HEK293 (cell line): ENCODE measurements at regions not wholly inside any gene's neighbourhood (a gene's known extent, or its start where the extent isn't known, plus 50 kb on each side); places are given as distances from the start of the nearest gene placed in this dataset.

ENCODE experiments used
- CTCF ChIA-PET: fragments of 350-600 bp; formaldehyde crosslinking; extraction: SDS; loops from one replicate; lab custom pipeline; 2021; ENCODE audit warnings: antibody characterized with exemption; lab: Yijun Ruan, JAX
- POLR2A ChIA-PET: fragments of 300-600 bp; formaldehyde crosslinking; extraction: SDS; loops from one replicate; lab custom pipeline; 2020; ENCODE audit warnings: antibody characterized with exemption, inconsistent platforms; lab: Yijun Ruan, JAX
- H3K27ac ChIP-seq: fragments of 200-500 bp; sonication (Bioruptor generic); 2 replicates; pipeline ENCODE4 v1.5.1; 2014; ENCODE audit warnings: low read depth, low read length, control low read depth, inconsistent platforms; ENCODE audit errors: extremely low read depth
- H3K36me3 ChIP-seq, 2 experiments: fragments of 200-500 bp in 1 of 2; sonication (Bioruptor generic) in 1 of 2; 1 replicate in 1 of 2; 2 replicates in 1 of 2; pipeline ENCODE4 v1.5.1; 2014 to 2017; ENCODE audit warnings: inconsistent platforms in 2 of 2, low read length in 2 of 2; ENCODE audit not compliant: control insufficient read depth in 2 of 2, insufficient read depth in 1 of 2
- H3K4me1 ChIP-seq: fragments of 200-500 bp; sonication (Bioruptor generic); 2 replicates; pipeline ENCODE4 v1.5.1; 2014; ENCODE audit warnings: mild to moderate bottlenecking, low read length, inconsistent platforms; ENCODE audit not compliant: control insufficient read depth, insufficient read depth
- H3K4me3 ChIP-seq: 2 replicates; pipeline ENCODE4 v1.5.1; 2011; ENCODE audit warnings: low read depth, mild to moderate bottlenecking, control low read depth, low read length, moderate library complexity
- H3K9me3 ChIP-seq: fragments of 200-500 bp; sonication (Bioruptor generic); 2 replicates; pipeline ENCODE4 v1.5.1; 2014; ENCODE audit warnings: low read depth, low read length, inconsistent platforms; ENCODE audit not compliant: control insufficient read depth, insufficient read depth
- EGR2 ChIP-seq: fragments of 450-650 bp; formaldehyde crosslinking; IDR thresholded peaks from 2 replicates; pipeline ENCODE4 v1.5.1; 2016; ENCODE audit warnings: low read depth, missing biosample characterization, missing genetic modification characterization
- HOXA7 ChIP-seq: sonication (generic); formaldehyde crosslinking; IDR thresholded peaks from 2 replicates; pipeline ENCODE4 v1.8.1; 2022; ENCODE audit warnings: missing genetic modification reagents, borderline replicate concordance
- KLF7 ChIP-seq: fragments of 450-650 bp; formaldehyde crosslinking; IDR thresholded peaks from 2 replicates; pipeline ENCODE4 v1.5.1; 2016; ENCODE audit warnings: missing biosample characterization, missing genetic modification characterization, borderline replicate concordance
- ZNF121 ChIP-seq: fragments of 450-650 bp; formaldehyde crosslinking; IDR thresholded peaks from 2 replicates; pipeline ENCODE4 v1.5.1; 2016; ENCODE audit warnings: missing biosample characterization, missing genetic modification characterization
- ZNF140 ChIP-seq: fragments of 450-650 bp; formaldehyde crosslinking; IDR thresholded peaks from 2 replicates; pipeline ENCODE4 v1.5.1; 2016; ENCODE audit warnings: missing biosample characterization, missing genetic modification characterization
- ZNF184 ChIP-seq: fragments of 450-650 bp; IDR thresholded peaks from 2 replicates; pipeline ENCODE4 v1.5.1; 2018; ENCODE audit warnings: missing biosample characterization, mild to moderate bottlenecking, missing genetic modification characterization
- ZNF221 ChIP-seq: fragments of 450-650 bp; formaldehyde crosslinking; IDR thresholded peaks from 2 replicates; pipeline ENCODE4 v1.5.1; 2017; ENCODE audit warnings: missing biosample characterization, missing genetic modification characterization, borderline replicate concordance
- ZNF223 ChIP-seq: fragments of 450-650 bp; formaldehyde crosslinking; IDR thresholded peaks from 2 replicates; pipeline ENCODE4 v1.5.1; 2016; ENCODE audit warnings: missing biosample characterization, missing genetic modification characterization
- ZNF23 ChIP-seq: fragments of 450-650 bp; formaldehyde crosslinking; IDR thresholded peaks from 2 replicates; pipeline ENCODE4 v1.5.1; 2016; ENCODE audit warnings: missing biosample characterization, missing genetic modification characterization, borderline replicate concordance
- ZNF292 ChIP-seq: fragments of 450-650 bp; formaldehyde crosslinking; IDR thresholded peaks from 2 replicates; pipeline ENCODE4 v1.5.1; 2016; ENCODE audit warnings: low read depth, missing biosample characterization, missing genetic modification characterization, borderline replicate concordance
- ZNF302 ChIP-seq: fragments of 450-650 bp; formaldehyde crosslinking; IDR thresholded peaks from 2 replicates; pipeline ENCODE4 v1.5.1; 2016; ENCODE audit warnings: missing biosample characterization, missing genetic modification characterization, low read depth
- ZNF350 ChIP-seq: fragments of 450-650 bp; formaldehyde crosslinking; IDR thresholded peaks from 2 replicates; pipeline ENCODE4 v1.5.0; 2017; ENCODE audit warnings: missing biosample characterization, mild to moderate bottlenecking, missing genetic modification characterization
- ZNF354C ChIP-seq: fragments of 450-650 bp; formaldehyde crosslinking; IDR thresholded peaks from 2 replicates; pipeline ENCODE4 v1.5.1; 2016; ENCODE audit warnings: missing biosample characterization, missing genetic modification characterization, low read depth, borderline replicate concordance
- ZNF394 ChIP-seq: fragments of 450-650 bp; formaldehyde crosslinking; IDR thresholded peaks from 2 replicates; pipeline ENCODE4 v1.5.1; 2016; ENCODE audit warnings: missing biosample characterization, missing genetic modification characterization, mild to moderate bottlenecking, moderate library complexity, borderline replicate concordance
- ZNF404 ChIP-seq: fragments of 450-650 bp; formaldehyde crosslinking; IDR thresholded peaks from 2 replicates; pipeline ENCODE4 v1.5.1; 2017; ENCODE audit warnings: missing biosample characterization, missing genetic modification characterization
- ZNF473 ChIP-seq: fragments of 450-650 bp; formaldehyde crosslinking; IDR thresholded peaks from 2 replicates; pipeline ENCODE4 v1.5.1; 2017; ENCODE audit warnings: missing biosample characterization, missing genetic modification characterization
- ZNF549 ChIP-seq: fragments of 450-650 bp; IDR thresholded peaks from 2 replicates; pipeline ENCODE4 v1.5.1; 2018; ENCODE audit warnings: missing biosample characterization, missing genetic modification characterization, mild to moderate bottlenecking, inconsistent platforms, moderate library complexity
- ZNF555 ChIP-seq: fragments of 450-650 bp; formaldehyde crosslinking; conservative IDR thresholded peaks from 2 replicates; pipeline ENCODE4 v1.5.1; 2017; ENCODE audit warnings: missing biosample characterization, mild to moderate bottlenecking, missing genetic modification characterization, inconsistent platforms
- ZNF629 ChIP-seq: fragments of 450-650 bp; formaldehyde crosslinking; IDR thresholded peaks from 2 replicates; pipeline ENCODE4 v1.5.1; 2017; ENCODE audit warnings: missing biosample characterization, missing genetic modification characterization
- ZNF645 ChIP-seq: fragments of 450-650 bp; formaldehyde crosslinking; IDR thresholded peaks from 2 replicates; pipeline ENCODE4; 2016; ENCODE audit warnings: missing biosample characterization, missing genetic modification characterization
- ZNF76 ChIP-seq: fragments of 450-650 bp; formaldehyde crosslinking; IDR thresholded peaks from 2 replicates; pipeline ENCODE4; 2016; ENCODE audit warnings: low read depth, missing biosample characterization, missing genetic modification characterization, borderline replicate concordance
- ZNF791 ChIP-seq: fragments of 450-650 bp; formaldehyde crosslinking; IDR thresholded peaks from 2 replicates; pipeline ENCODE4 v1.5.1; 2016; ENCODE audit warnings: missing biosample characterization, missing genetic modification characterization
- ZSCAN16 ChIP-seq: fragments of 450-650 bp; formaldehyde crosslinking; IDR thresholded peaks from 2 replicates; pipeline ENCODE4 v1.5.1; 2016; ENCODE audit warnings: missing biosample characterization, missing genetic modification characterization
- TF ChIP-seq, protein P1 (sequence below): fragments of 450-650 bp; formaldehyde crosslinking; conservative IDR thresholded peaks from 2 replicates; pipeline ENCODE4 v1.5.1; 2016; ENCODE audit warnings: low read depth, missing biosample characterization, missing genetic modification characterization
- TF ChIP-seq, protein P2 (sequence below): fragments of 450-650 bp; formaldehyde crosslinking; IDR thresholded peaks from 2 replicates; pipeline ENCODE4 v1.5.1; 2016; ENCODE audit warnings: missing biosample characterization, missing genetic modification characterization
- TF ChIP-seq, protein P3 (sequence below): fragments of 450-650 bp; formaldehyde crosslinking; IDR thresholded peaks from 2 replicates; pipeline ENCODE4 v1.5.1; 2016; ENCODE audit warnings: missing biosample characterization, missing genetic modification characterization
- TF ChIP-seq, protein P4 (sequence below): fragments of 450-650 bp; formaldehyde crosslinking; IDR thresholded peaks from 2 replicates; pipeline ENCODE4 v1.5.0; 2017; ENCODE audit warnings: missing biosample characterization, missing genetic modification characterization, borderline replicate concordance

GRCh38 chr5:8633259-8633658, 764.3 kb downstream of the MTRR start:
- Histone ChIP-seq H3K4me1 (no peaks in the 10 kb centered on the region), H3K36me3 (no peaks in the 10 kb centered on the region)

DNA sequence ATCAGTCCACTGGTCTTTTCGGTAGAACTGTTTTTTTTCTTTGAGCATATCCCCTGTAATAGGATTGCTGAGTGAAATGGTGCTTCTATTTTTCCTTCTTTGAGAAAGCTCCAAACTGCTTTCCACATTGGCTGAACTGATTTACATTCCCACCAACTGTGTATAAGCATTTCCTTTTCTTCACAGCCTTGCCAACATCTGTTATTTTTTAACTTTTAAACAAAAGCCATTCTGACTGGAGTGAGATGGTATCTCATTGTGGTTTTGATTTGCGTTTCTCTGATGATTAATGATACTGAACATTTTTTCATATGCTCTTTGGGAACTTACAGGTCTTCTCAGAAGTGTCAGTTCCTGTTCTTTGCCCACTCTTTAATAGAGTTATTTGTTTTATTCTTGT, 764.7 kb downstream of the MTRR start:
- TF ChIP-seq ZNF629 (tag by site-specific recombination): no peak
- no peak for TF ChIP-seq ZNF140
- TF ChIP-seq ZNF555 (tag by site-specific recombination): no peak
- TF ChIP-seq, protein P1, sequence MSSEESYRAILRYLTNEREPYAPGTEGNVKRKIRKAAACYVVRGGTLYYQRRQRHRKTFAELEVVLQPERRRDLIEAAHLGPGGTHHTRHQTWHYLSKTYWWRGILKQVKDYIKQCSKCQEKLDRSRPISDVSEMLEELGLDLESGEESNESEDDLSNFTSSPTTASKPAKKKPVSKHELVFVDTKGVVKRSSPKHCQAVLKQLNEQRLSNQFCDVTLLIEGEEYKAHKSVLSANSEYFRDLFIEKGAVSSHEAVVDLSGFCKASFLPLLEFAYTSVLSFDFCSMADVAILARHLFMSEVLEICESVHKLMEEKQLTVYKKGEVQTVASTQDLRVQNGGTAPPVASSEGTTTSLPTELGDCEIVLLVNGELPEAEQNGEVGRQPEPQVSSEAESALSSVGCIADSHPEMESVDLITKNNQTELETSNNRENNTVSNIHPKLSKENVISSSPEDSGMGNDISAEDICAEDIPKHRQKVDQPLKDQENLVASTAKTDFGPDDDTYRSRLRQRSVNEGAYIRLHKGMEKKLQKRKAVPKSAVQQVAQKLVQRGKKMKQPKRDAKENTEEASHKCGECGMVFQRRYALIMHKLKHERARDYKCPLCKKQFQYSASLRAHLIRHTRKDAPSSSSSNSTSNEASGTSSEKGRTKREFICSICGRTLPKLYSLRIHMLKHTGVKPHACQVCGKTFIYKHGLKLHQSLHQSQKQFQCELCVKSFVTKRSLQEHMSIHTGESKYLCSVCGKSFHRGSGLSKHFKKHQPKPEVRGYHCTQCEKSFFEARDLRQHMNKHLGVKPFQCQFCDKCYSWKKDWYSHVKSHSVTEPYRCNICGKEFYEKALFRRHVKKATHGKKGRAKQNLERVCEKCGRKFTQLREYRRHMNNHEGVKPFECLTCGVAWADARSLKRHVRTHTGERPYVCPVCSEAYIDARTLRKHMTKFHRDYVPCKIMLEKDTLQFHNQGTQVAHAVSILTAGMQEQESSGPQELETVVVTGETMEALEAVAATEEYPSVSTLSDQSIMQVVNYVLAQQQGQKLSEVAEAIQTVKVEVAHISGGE: no peak
- no peak for TF ChIP-seq ZNF121 (tag by site-specific recombination)
- no peak for TF ChIP-seq HOXA7
- TF ChIP-seq ZNF221 (tag by site-specific recombination): no peak
- TF ChIP-seq ZNF473 (tag by site-specific recombination): no peak
- TF ChIP-seq ZNF292 (tag by site-specific recombination): no peak
- no peak for TF ChIP-seq ZNF791 (tag by site-specific recombination)
- no peak for TF ChIP-seq EGR2 (tag by site-specific recombination)
- TF ChIP-seq ZNF76 (tag by site-specific recombination): no peak
- TF ChIP-seq KLF7: no peak
- TF ChIP-seq, all 188 proteins: peak for 0
- H3K9me3 ChIP-seq: no peaks in the 10 kb centered on the region
- CTCF ChIA-PET: interaction anchor here (0.6 kb wide), 1 partner anchor 1701 kb away, joined by 3 read pairs; no protein-coding TSS in a partner anchor
- H3K4me1 ChIP-seq: no peaks in the 10 kb centered on the region
- no peak overlapping the region for H3K27ac ChIP-seq
- H3K4me3 ChIP-seq: no peak overlapping the region
- no peaks in the 10 kb centered on the region for H3K36me3 ChIP-seq
- POLR2A ChIA-PET: no interaction called here

More at GRCh38 chr5:8633259-8633658, 764.3 kb downstream of the MTRR start:
- CTCF ChIA-PET: interaction anchor here (0.6 kb wide), 1 partner anchor 1700 kb away, joined by 3 read pairs; no protein-coding TSS in a partner anchor
- POLR2A ChIA-PET: no interaction called here
- TF ChIP-seq ZNF404: no peak
- TF ChIP-seq ZNF223 (tag by site-specific recombination): no peak
- TF ChIP-seq ZNF23 (tag by site-specific recombination): no peak
- TF ChIP-seq ZNF184 (tag by site-specific recombination): no peak
- TF ChIP-seq, protein P2, sequence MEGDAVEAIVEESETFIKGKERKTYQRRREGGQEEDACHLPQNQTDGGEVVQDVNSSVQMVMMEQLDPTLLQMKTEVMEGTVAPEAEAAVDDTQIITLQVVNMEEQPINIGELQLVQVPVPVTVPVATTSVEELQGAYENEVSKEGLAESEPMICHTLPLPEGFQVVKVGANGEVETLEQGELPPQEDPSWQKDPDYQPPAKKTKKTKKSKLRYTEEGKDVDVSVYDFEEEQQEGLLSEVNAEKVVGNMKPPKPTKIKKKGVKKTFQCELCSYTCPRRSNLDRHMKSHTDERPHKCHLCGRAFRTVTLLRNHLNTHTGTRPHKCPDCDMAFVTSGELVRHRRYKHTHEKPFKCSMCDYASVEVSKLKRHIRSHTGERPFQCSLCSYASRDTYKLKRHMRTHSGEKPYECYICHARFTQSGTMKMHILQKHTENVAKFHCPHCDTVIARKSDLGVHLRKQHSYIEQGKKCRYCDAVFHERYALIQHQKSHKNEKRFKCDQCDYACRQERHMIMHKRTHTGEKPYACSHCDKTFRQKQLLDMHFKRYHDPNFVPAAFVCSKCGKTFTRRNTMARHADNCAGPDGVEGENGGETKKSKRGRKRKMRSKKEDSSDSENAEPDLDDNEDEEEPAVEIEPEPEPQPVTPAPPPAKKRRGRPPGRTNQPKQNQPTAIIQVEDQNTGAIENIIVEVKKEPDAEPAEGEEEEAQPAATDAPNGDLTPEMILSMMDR (tag by site-specific recombination): no peak
- TF ChIP-seq ZNF350: no peak
- TF ChIP-seq ZSCAN16: no peak
- TF ChIP-seq ZNF354C (tag by site-specific recombination): no peak
- TF ChIP-seq ZNF555 (tag by site-specific recombination): no peak
- TF ChIP-seq, protein P3, sequence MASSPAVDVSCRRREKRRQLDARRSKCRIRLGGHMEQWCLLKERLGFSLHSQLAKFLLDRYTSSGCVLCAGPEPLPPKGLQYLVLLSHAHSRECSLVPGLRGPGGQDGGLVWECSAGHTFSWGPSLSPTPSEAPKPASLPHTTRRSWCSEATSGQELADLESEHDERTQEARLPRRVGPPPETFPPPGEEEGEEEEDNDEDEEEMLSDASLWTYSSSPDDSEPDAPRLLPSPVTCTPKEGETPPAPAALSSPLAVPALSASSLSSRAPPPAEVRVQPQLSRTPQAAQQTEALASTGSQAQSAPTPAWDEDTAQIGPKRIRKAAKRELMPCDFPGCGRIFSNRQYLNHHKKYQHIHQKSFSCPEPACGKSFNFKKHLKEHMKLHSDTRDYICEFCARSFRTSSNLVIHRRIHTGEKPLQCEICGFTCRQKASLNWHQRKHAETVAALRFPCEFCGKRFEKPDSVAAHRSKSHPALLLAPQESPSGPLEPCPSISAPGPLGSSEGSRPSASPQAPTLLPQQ: no peak
- TF ChIP-seq, protein P4, sequence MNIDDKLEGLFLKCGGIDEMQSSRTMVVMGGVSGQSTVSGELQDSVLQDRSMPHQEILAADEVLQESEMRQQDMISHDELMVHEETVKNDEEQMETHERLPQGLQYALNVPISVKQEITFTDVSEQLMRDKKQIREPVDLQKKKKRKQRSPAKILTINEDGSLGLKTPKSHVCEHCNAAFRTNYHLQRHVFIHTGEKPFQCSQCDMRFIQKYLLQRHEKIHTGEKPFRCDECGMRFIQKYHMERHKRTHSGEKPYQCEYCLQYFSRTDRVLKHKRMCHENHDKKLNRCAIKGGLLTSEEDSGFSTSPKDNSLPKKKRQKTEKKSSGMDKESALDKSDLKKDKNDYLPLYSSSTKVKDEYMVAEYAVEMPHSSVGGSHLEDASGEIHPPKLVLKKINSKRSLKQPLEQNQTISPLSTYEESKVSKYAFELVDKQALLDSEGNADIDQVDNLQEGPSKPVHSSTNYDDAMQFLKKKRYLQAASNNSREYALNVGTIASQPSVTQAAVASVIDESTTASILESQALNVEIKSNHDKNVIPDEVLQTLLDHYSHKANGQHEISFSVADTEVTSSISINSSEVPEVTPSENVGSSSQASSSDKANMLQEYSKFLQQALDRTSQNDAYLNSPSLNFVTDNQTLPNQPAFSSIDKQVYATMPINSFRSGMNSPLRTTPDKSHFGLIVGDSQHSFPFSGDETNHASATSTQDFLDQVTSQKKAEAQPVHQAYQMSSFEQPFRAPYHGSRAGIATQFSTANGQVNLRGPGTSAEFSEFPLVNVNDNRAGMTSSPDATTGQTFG (tag by site-specific recombination): no peak
- TF ChIP-seq ZNF302 (tag by site-specific recombination): no peak
- TF ChIP-seq ZNF549 (tag by site-specific recombination): no peak
- no peak for TF ChIP-seq ZNF394
- no peak for TF ChIP-seq ZNF645 (tag by site-specific recombination)
- H3K27ac ChIP-seq: no peak overlapping the region
- H3K4me3 ChIP-seq: no peak overlapping the region
- no peaks in the 10 kb centered on the region for H3K9me3 ChIP-seq
